OCI-LY7 (cell line): ENCODE measurements at regions not wholly inside any gene's neighbourhood (a gene's known extent, or its start where the extent isn't known, plus 50 kb on each side); places are given as distances from the start of the nearest gene placed in this dataset.

Experiments
- CTCF ChIP-seq: fragments of 200-600 bp; sonication (generic); conservative IDR thresholded peaks from 2 replicates; pipeline ENCODE4 v1.5.1; 2014; ENCODE audit warnings: mild to moderate bottlenecking, antibody characterized with exemption, low read length, moderate library complexity, mixed read lengths
- EZH2phosphoT487 ChIP-seq: fragments of 200-600 bp; sonication (generic); IDR thresholded peaks from 2 replicates; pipeline ENCODE4 v1.6.1; 2018; ENCODE audit warnings: low read depth, borderline replicate concordance, mild to moderate bottlenecking, mixed run types, antibody characterized with exemption, low read length, moderate library complexity, mixed read lengths

- TF ChIP-seq CTCF (no peak), EZH2phosphoT487 (no peak)
These were observed 163.9 kb upstream of the ADGRL3 start for GRCh38 chr4:61036071-61036684.
